ENCODE measurements at regions not wholly inside any gene's neighbourhood (a gene's known extent, or its start where the extent isn't known, plus 50 kb on each side); places are given as distances from the start of the nearest gene placed in this dataset.

DNA sequence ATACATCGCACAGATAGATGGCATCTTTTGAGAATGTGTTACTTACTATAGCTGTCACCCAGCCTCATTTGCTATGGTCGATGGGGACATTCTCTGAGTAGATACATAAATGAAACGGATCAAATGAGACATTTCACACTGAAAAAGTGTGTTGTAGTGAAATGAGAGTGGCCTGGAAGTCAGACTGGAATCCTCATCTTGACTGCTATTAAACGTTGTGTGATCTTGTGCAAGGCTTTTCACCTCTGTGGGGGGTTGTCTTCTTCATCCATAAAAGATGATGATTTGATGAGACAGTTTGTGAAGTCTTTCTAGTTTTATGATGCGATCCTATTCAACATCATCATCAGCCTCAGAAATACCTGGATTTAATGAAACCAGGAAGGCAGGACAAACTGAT is 155.4 kb upstream of the MYO3A start:
- no peak overlapping the region for H4K8ac ChIP-seq (ENCODE audit: low read depth, low read length)
- no peaks in the 10 kb centered on the region for H3K36me3 ChIP-seq (ENCODE audit: control insufficient read depth, insufficient read depth, low read length)
- H4K5ac ChIP-seq (ENCODE audit: low read length): no peak overlapping the region
- no peak overlapping the region for H2BK120ac ChIP-seq (ENCODE audit: low read depth, low read length)
- H3K79me1 ChIP-seq (ENCODE audit: low read length): no peaks in the 10 kb centered on the region
- H3K79me2 ChIP-seq (ENCODE audit: control insufficient read depth, insufficient read depth, low read length): no peaks in the 10 kb centered on the region
- no peak overlapping the region for H3K18ac ChIP-seq (ENCODE audit: low read length)
- no peak for DNase-seq
- no peak overlapping the region for H3K4me3 ChIP-seq (ENCODE audit: low read length)
- H2BK15ac ChIP-seq (replicated peaks; ENCODE audit: low read depth): no peak overlapping the region
- no peak overlapping the region for H3K4ac ChIP-seq (ENCODE audit: low read depth, low read length)
- H3K27me3 ChIP-seq (ENCODE audit: insufficient read depth, low read length, poor library complexity): no peaks in the 10 kb centered on the region
- no peak overlapping the region for H3K27ac ChIP-seq (ENCODE audit: low read depth, low read length)
- H2BK5ac ChIP-seq (ENCODE audit: low read length): no peak overlapping the region
- no peak overlapping the region for H2AK5ac ChIP-seq (ENCODE audit: low read length)
- no peak overlapping the region for H3K4me2 ChIP-seq (ENCODE audit: low read length)
- H3K9ac ChIP-seq (ENCODE audit: low read length): no peak overlapping the region
- H3K56ac ChIP-seq (ENCODE audit: low read length): no peak overlapping the region
- H3K23ac ChIP-seq (ENCODE audit: low read length): no peak overlapping the region
- no peaks in the 10 kb centered on the region for H3K4me1 ChIP-seq (ENCODE audit: control insufficient read depth, low read depth, low read length)
- no CpG with 5 or more reads among the region's 5 CpGs for whole genome bisulfite sequencing (ENCODE audit: extremely low coverage, insufficient coverage, low lambda C conversion rate)

DNA sequence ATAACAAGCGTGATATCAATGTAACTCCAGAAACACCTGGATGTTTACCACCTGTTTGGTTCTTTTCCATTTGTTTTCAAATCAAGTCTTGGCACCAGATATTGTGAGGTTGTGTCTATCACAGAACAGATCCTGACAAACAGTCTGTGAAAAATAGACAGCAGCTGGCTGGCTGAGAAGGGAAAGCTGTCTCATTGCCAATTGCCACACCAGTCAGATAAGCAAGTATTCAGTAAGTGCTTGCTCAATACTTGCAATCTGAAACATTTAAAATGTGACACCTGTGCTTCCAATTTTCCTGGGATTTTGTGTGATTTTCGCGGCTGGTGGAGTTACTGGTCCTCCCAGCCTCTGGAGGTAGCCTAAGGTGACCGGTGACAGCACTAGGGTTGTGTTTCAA is 147.9 kb upstream of the MYO3A start:
- Histone ChIP-seq H3K4me2 (ENCODE audit: low read length) (no peak overlapping the region), H3K18ac (ENCODE audit: low read length) (no peak overlapping the region), H2BK5ac (ENCODE audit: low read length) (no peak overlapping the region), H3K4ac (ENCODE audit: low read depth, low read length) (no peak overlapping the region), H3K36me3 (ENCODE audit: control insufficient read depth, insufficient read depth, low read length) (no peaks in the 10 kb centered on the region), H3K9ac (ENCODE audit: low read length) (no peak overlapping the region), H3K27ac (ENCODE audit: low read depth, low read length) (no peak overlapping the region), H2BK120ac (ENCODE audit: low read depth, low read length) (no peak overlapping the region), H2AK5ac (ENCODE audit: low read length) (no peak overlapping the region), H3K79me1 (ENCODE audit: low read length) (no peaks in the 10 kb centered on the region), H3K56ac (ENCODE audit: low read length) (no peak overlapping the region), H4K8ac (ENCODE audit: low read depth, low read length) (no peak overlapping the region), H3K27me3 (ENCODE audit: insufficient read depth, low read length, poor library complexity) (no peaks in the 10 kb centered on the region), H3K79me2 (ENCODE audit: control insufficient read depth, insufficient read depth, low read length) (no peaks in the 10 kb centered on the region), H2BK15ac (replicated peaks; ENCODE audit: low read depth) (no peak overlapping the region), H3K23ac (ENCODE audit: low read length) (no peak overlapping the region), H3K4me1 (ENCODE audit: control insufficient read depth, low read depth, low read length) (no peaks in the 10 kb centered on the region), H4K5ac (ENCODE audit: low read length) (no peak overlapping the region), H3K4me3 (ENCODE audit: low read length) (no peak overlapping the region)
- no peak for DNase-seq
- WGBS (ENCODE audit: extremely low coverage, insufficient coverage, low lambda C conversion rate): no CpG with 5 or more reads among the region's 4 CpGs

DNA sequence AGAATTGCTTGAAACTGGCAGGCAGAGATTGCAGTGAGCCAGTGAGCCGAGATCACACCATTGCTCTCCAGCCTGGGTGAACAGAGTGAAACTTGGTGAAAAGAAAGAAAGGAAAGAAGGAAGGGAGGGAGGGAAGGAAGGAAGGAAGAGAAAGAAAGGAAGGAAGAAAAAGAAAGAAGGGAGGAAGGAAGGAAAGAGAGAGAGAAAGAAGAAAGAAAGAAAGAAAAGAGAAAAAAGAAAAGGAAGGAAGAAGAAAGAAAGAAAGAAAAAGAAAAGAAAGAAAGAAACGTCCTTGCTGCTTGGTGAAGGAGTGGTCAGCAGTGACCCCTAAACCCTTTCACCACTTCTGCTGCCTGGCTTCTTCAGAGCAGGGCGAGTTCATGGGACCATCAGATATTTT is 147.1 kb upstream of the MYO3A start:
- DNase-seq: no peak
- Histone ChIP-seq H3K4me1 (ENCODE audit: control insufficient read depth, low read depth, low read length) (no peaks in the 10 kb centered on the region), H3K4me2 (ENCODE audit: low read length) (no peak overlapping the region), H3K56ac (ENCODE audit: low read length) (no peak overlapping the region), H3K79me2 (ENCODE audit: control insufficient read depth, insufficient read depth, low read length) (no peaks in the 10 kb centered on the region), H2AK5ac (ENCODE audit: low read length) (no peak overlapping the region), H4K5ac (ENCODE audit: low read length) (no peak overlapping the region), H4K8ac (ENCODE audit: low read depth, low read length) (no peak overlapping the region), H2BK120ac (ENCODE audit: low read depth, low read length) (no peak overlapping the region), H3K18ac (ENCODE audit: low read length) (peak overlapping the region; percentile 51), H3K9ac (ENCODE audit: low read length) (no peak overlapping the region), H2BK15ac (replicated peaks; ENCODE audit: low read depth) (no peak overlapping the region), H3K36me3 (ENCODE audit: control insufficient read depth, insufficient read depth, low read length) (no peaks in the 10 kb centered on the region), H3K27me3 (ENCODE audit: insufficient read depth, low read length, poor library complexity) (no peaks in the 10 kb centered on the region), H3K4ac (ENCODE audit: low read depth, low read length) (no peak overlapping the region), H3K23ac (ENCODE audit: low read length) (no peak overlapping the region), H2BK5ac (ENCODE audit: low read length) (no peak overlapping the region), H3K4me3 (ENCODE audit: low read length) (no peak overlapping the region), H3K27ac (ENCODE audit: low read depth, low read length) (no peak overlapping the region), H3K79me1 (ENCODE audit: low read length) (no peaks in the 10 kb centered on the region)
- no CpG with 5 or more reads among the region's 3 CpGs for WGBS (ENCODE audit: extremely low coverage, insufficient coverage, low lambda C conversion rate)

DNA sequence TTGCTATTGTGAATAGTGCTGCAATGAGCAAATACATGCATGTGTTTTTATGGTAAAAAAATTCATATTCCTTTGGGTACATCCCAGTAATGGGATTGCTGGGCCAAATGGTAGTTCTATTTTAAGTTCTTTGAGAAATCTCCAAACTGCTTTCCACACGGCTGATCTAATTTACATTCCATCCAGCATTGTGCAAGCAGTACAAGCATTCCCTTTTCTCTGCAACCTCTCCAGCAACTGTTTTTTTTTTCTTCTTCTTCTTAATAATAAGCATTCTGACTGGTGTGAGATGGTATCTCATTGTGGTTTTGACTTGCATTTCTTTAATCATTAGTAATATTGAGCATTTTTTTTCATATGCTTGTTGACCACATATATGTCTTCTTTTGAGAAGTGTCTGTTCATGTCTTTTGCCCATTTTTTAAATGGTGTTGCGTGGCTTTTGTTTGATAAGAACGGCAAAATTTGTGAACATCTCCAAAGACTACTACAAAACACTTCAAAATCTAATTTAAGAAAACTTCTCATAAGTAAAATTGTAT is 136.1 kb upstream of the MYO3A start:
- H3K36me3 ChIP-seq (ENCODE audit: control insufficient read depth, insufficient read depth, low read length): no peaks in the 10 kb centered on the region
- DNase-seq: no peak
- no peak overlapping the region for H3K56ac ChIP-seq (ENCODE audit: low read length)
- WGBS (ENCODE audit: extremely low coverage, insufficient coverage, low lambda C conversion rate): no CpG with 5 or more reads among the region's 3 CpGs
- H3K4me2 ChIP-seq (ENCODE audit: low read length): no peak overlapping the region
- H2AK5ac ChIP-seq (ENCODE audit: low read length): no peak overlapping the region
- H4K5ac ChIP-seq (ENCODE audit: low read length): no peak overlapping the region
- H3K9ac ChIP-seq (ENCODE audit: low read length): no peak overlapping the region
- no peaks in the 10 kb centered on the region for H3K79me1 ChIP-seq (ENCODE audit: low read length)
- H3K4me1 ChIP-seq (ENCODE audit: control insufficient read depth, low read depth, low read length): no peaks in the 10 kb centered on the region
- no peak overlapping the region for H3K18ac ChIP-seq (ENCODE audit: low read length)
- H3K27me3 ChIP-seq (ENCODE audit: insufficient read depth, low read length, poor library complexity): no peaks in the 10 kb centered on the region
- no peak overlapping the region for H4K8ac ChIP-seq (ENCODE audit: low read depth, low read length)
- H3K4ac ChIP-seq (ENCODE audit: low read depth, low read length): no peak overlapping the region
- H2BK5ac ChIP-seq (ENCODE audit: low read length): no peak overlapping the region
- no peak overlapping the region for H2BK15ac ChIP-seq (replicated peaks; ENCODE audit: low read depth)
- H3K79me2 ChIP-seq (ENCODE audit: control insufficient read depth, insufficient read depth, low read length): no peaks in the 10 kb centered on the region
- no peak overlapping the region for H3K27ac ChIP-seq (ENCODE audit: low read depth, low read length)
- H2BK120ac ChIP-seq (ENCODE audit: low read depth, low read length): no peak overlapping the region
- no peak overlapping the region for H3K23ac ChIP-seq (ENCODE audit: low read length)
- no peak overlapping the region for H3K4me3 ChIP-seq (ENCODE audit: low read length)

DNA sequence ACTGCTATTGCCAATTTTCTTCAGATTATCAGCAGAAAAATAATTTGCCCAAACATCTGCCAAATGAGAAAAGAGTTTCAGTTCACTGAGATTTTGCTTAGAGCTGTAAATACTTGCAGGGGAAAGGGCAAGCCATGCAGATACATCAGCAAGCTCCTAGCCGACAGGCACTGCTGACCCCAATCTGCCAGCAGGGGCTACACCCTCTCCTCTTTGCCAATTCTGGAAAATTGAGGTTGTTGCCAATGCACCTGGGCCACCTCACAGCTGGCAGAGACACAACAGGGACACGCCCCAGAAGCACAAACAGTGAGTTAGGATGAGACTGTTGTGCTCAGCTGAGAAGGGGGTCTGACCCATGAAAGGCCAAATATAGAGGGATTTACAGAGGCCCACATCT is 129.5 kb upstream of the MYO3A start:
- WGBS (ENCODE audit: extremely low coverage, insufficient coverage, low lambda C conversion rate): no CpG with 5 or more reads among the region's 2 CpGs

GRCh38 chr10:25805986-25806385 is 128.0 kb upstream of the MYO3A start:
- DNase-seq: peak; percentile 77
- Histone ChIP-seq H3K4me1 (ENCODE audit: control insufficient read depth, low read depth, low read length) (no peaks in the 10 kb centered on the region), H3K56ac (ENCODE audit: low read length) (no peak overlapping the region), H2BK120ac (ENCODE audit: low read depth, low read length) (no peak overlapping the region), H3K18ac (ENCODE audit: low read length) (no peak overlapping the region), H3K79me1 (ENCODE audit: low read length) (no peaks in the 10 kb centered on the region), H3K79me2 (ENCODE audit: control insufficient read depth, insufficient read depth, low read length) (no peaks in the 10 kb centered on the region), H3K4ac (ENCODE audit: low read depth, low read length) (no peak overlapping the region), H2BK15ac (replicated peaks; ENCODE audit: low read depth) (no peak overlapping the region), H2AK5ac (ENCODE audit: low read length) (no peak overlapping the region), H4K5ac (ENCODE audit: low read length) (no peak overlapping the region), H3K27me3 (ENCODE audit: insufficient read depth, low read length, poor library complexity) (no peaks in the 10 kb centered on the region), H3K36me3 (ENCODE audit: control insufficient read depth, insufficient read depth, low read length) (no peaks in the 10 kb centered on the region), H4K8ac (ENCODE audit: low read depth, low read length) (no peak overlapping the region), H3K27ac (ENCODE audit: low read depth, low read length) (no peak overlapping the region), H3K4me3 (ENCODE audit: low read length) (no peak overlapping the region), H3K23ac (ENCODE audit: low read length) (no peak overlapping the region), H3K9ac (ENCODE audit: low read length) (no peak overlapping the region), H2BK5ac (ENCODE audit: low read length) (no peak overlapping the region), H3K4me2 (ENCODE audit: low read length) (no peak overlapping the region)
- no CpG with 5 or more reads among the region's 9 CpGs for WGBS (ENCODE audit: extremely low coverage, insufficient coverage, low lambda C conversion rate)

More for the DNA sequence above, 129.5 kb upstream of the MYO3A start:
- Histone ChIP-seq H3K79me2 (ENCODE audit: control insufficient read depth, insufficient read depth, low read length) (no peaks in the 10 kb centered on the region), H2BK5ac (ENCODE audit: low read length) (no peak overlapping the region), H3K23ac (ENCODE audit: low read length) (no peak overlapping the region), H3K4me1 (ENCODE audit: control insufficient read depth, low read depth, low read length) (no peaks in the 10 kb centered on the region), H3K4ac (ENCODE audit: low read depth, low read length) (no peak overlapping the region), H4K5ac (ENCODE audit: low read length) (no peak overlapping the region), H3K79me1 (ENCODE audit: low read length) (no peaks in the 10 kb centered on the region), H3K27me3 (ENCODE audit: insufficient read depth, low read length, poor library complexity) (no peaks in the 10 kb centered on the region), H2BK15ac (replicated peaks; ENCODE audit: low read depth) (no peak overlapping the region), H2BK120ac (ENCODE audit: low read depth, low read length) (no peak overlapping the region), H3K36me3 (ENCODE audit: control insufficient read depth, insufficient read depth, low read length) (no peaks in the 10 kb centered on the region), H3K18ac (ENCODE audit: low read length) (no peak overlapping the region), H3K9ac (ENCODE audit: low read length) (no peak overlapping the region), H3K4me2 (ENCODE audit: low read length) (no peak overlapping the region), H3K27ac (ENCODE audit: low read depth, low read length) (no peak overlapping the region), H4K8ac (ENCODE audit: low read depth, low read length) (no peak overlapping the region), H2AK5ac (ENCODE audit: low read length) (no peak overlapping the region), H3K4me3 (ENCODE audit: low read length) (no peak overlapping the region), H3K56ac (ENCODE audit: low read length) (no peak overlapping the region)
- no peak for DNase-seq
